Upper lobe of left lung (tissue), 4 donors: ENCODE measurements at regions not wholly inside any gene's neighbourhood (a gene's known extent, or its start where the extent isn't known, plus 50 kb on each side); places are given as distances from the start of the nearest gene placed in this dataset.

Source experiments
- CTCF ChIP-seq, 6 experiments: fragments of 450-650 bp in 4 of 6; fragments of 200-600 bp in 2 of 6; sonication (generic) in 2 of 6; IDR thresholded peaks; one replicate each; pipeline ENCODE4 v1.5.1; 2016 to 2019; ENCODE audit warnings: antibody characterized with exemption in 6 of 6
- EP300 ChIP-seq, 4 donors: sonication (generic); formaldehyde crosslinking; IDR thresholded peaks; one replicate each; pipeline ENCODE4 v1.5.1; 2017; ENCODE audit warnings: antibody characterized with exemption in 4 of 4, control low read depth in 2 of 4
- POLR2A ChIP-seq, 4 donors: fragments of 450-650 bp; IDR thresholded peaks; one replicate each; pipeline ENCODE4 v1.5.1; 2016 to 2017; ENCODE audit warnings: antibody characterized with exemption in 4 of 4, mild to moderate bottlenecking in 2 of 4

GRCh38 chr10:3342771-3343170 lies 170.2 kb upstream of the PITRM1 start:
- TF ChIP-seq POLR2A (IDR thresholded peaks at IDR 0.05) (no peak), CTCF (IDR thresholded peaks at IDR 0.05) (no peak), EP300 (IDR thresholded peaks at IDR 0.05) (no peak)
